ENCODE measurements at regions not wholly inside any gene's neighbourhood (a gene's known extent, or its start where the extent isn't known, plus 50 kb on each side); places are given as distances from the start of the nearest gene placed in this dataset.

- H3K9me3 ChIP-seq (ENCODE audit: low read depth), result no peaks in the 10 kb centered on the region
- no peaks in the 10 kb centered on the region for H3K4me1 ChIP-seq (ENCODE audit: insufficient read depth)
- H3K4me2 ChIP-seq, result no peak overlapping the region
- H3K27ac ChIP-seq, result no peak overlapping the region
- H3K36me3 ChIP-seq (replicated peaks; ENCODE audit: insufficient read depth, low read depth), result no peaks in the 10 kb centered on the region
- H3K9me2 ChIP-seq (replicated peaks; ENCODE audit: insufficient read depth), result no peaks in the 10 kb centered on the region
- H3K4me3 ChIP-seq, result no peak overlapping the region
- H3K79me2 ChIP-seq, result no peaks in the 10 kb centered on the region
- TF ChIP-seq EZH2 (IDR thresholded peaks at IDR 0.05; ENCODE audit: borderline replicate concordance) (no peak), CTCF (IDR thresholded peaks at IDR 0.05; ENCODE audit: poor library complexity) (no peak), EZH2phosphoT487 (IDR thresholded peaks at IDR 0.05; ENCODE audit: low read depth, severe bottlenecking, unreplicated experiment) (no peak)
- H3K27me3 ChIP-seq, result no peaks in the 10 kb centered on the region
- no peak overlapping the region for H2AFZ ChIP-seq
- no peaks in the 10 kb centered on the region for H4K20me1 ChIP-seq (ENCODE audit: insufficient read depth, poor library complexity, severe bottlenecking)
- WGBS (ENCODE audit: low lambda C conversion rate, missing lambda C conversion rate), result 95% methylated on average over 9 of the region's 9 CpGs
- no peak for DNase-seq (ENCODE audit: low spot score)
These were observed 164.3 kb downstream of the BMP7 start for GRCh38 chr20:57102160-57102559.

GRCh38 chr20:57102566-57102965 lies 163.9 kb downstream of the BMP7 start:
- H3K36me3 ChIP-seq (replicated peaks; ENCODE audit: insufficient read depth, low read depth), result no peaks in the 10 kb centered on the region
- no peaks in the 10 kb centered on the region for H3K27me3 ChIP-seq
- H3K4me2 ChIP-seq, result no peak overlapping the region
- no peaks in the 10 kb centered on the region for H3K4me1 ChIP-seq (ENCODE audit: insufficient read depth)
- H3K4me3 ChIP-seq, result no peak overlapping the region
- no peak for DNase-seq (ENCODE audit: low spot score)
- no peak overlapping the region for H3K27ac ChIP-seq
- TF ChIP-seq EZH2phosphoT487 (IDR thresholded peaks at IDR 0.05; ENCODE audit: low read depth, severe bottlenecking, unreplicated experiment), result no peak
- no peak for TF ChIP-seq EZH2 (IDR thresholded peaks at IDR 0.05; ENCODE audit: borderline replicate concordance)
- no peak for TF ChIP-seq CTCF (IDR thresholded peaks at IDR 0.05; ENCODE audit: poor library complexity)
- no peaks in the 10 kb centered on the region for H3K79me2 ChIP-seq
- no peaks in the 10 kb centered on the region for H3K9me2 ChIP-seq (replicated peaks; ENCODE audit: insufficient read depth)
- H2AFZ ChIP-seq, result no peak overlapping the region
- H3K9me3 ChIP-seq (ENCODE audit: low read depth), result no peaks in the 10 kb centered on the region
- no peaks in the 10 kb centered on the region for H4K20me1 ChIP-seq (ENCODE audit: insufficient read depth, poor library complexity, severe bottlenecking)
- 91% methylated on average over 10 of the region's 10 CpGs for WGBS (ENCODE audit: low lambda C conversion rate, missing lambda C conversion rate)

- Histone ChIP-seq H3K4me2 (no peak overlapping the region), H3K9me3 (ENCODE audit: low read depth) (no peaks in the 10 kb centered on the region), H3K36me3 (replicated peaks; ENCODE audit: insufficient read depth, low read depth) (no peaks in the 10 kb centered on the region), H3K9me2 (replicated peaks; ENCODE audit: insufficient read depth) (no peaks in the 10 kb centered on the region), H4K20me1 (ENCODE audit: insufficient read depth, poor library complexity, severe bottlenecking) (no peaks in the 10 kb centered on the region), H2AFZ (no peak overlapping the region), H3K27ac (no peak overlapping the region), H3K79me2 (no peaks in the 10 kb centered on the region), H3K4me1 (ENCODE audit: insufficient read depth) (no peaks in the 10 kb centered on the region), H3K27me3 (no peaks in the 10 kb centered on the region), H3K4me3 (no peak overlapping the region)
- WGBS (ENCODE audit: low lambda C conversion rate, missing lambda C conversion rate), result 84% methylated on average over 10 of the region's 11 CpGs
- no peak for TF ChIP-seq EZH2 (IDR thresholded peaks at IDR 0.05; ENCODE audit: borderline replicate concordance)
- DNase-seq (ENCODE audit: low spot score), result no peak
These were observed 163.2 kb downstream of the BMP7 start for GRCh38 chr20:57103146-57103800.

- Histone ChIP-seq H4K20me1 (ENCODE audit: insufficient read depth, poor library complexity, severe bottlenecking) (no peaks in the 10 kb centered on the region), H3K4me1 (ENCODE audit: insufficient read depth) (peaks cover 5% of the 10 kb centered on the region), H3K36me3 (replicated peaks; ENCODE audit: insufficient read depth, low read depth) (no peaks in the 10 kb centered on the region), H3K4me3 (no peak overlapping the region), H3K9me3 (ENCODE audit: low read depth) (no peaks in the 10 kb centered on the region), H3K9me2 (replicated peaks; ENCODE audit: insufficient read depth) (no peaks in the 10 kb centered on the region), H2AFZ (no peak overlapping the region), H3K27ac (no peak overlapping the region), H3K27me3 (no peaks in the 10 kb centered on the region), H3K79me2 (no peaks in the 10 kb centered on the region), H3K4me2 (no peak overlapping the region)
- WGBS (ENCODE audit: low lambda C conversion rate, missing lambda C conversion rate), result 98% methylated on average over 11 of the region's 11 CpGs
- DNase-seq (ENCODE audit: low spot score), result no peak
- TF ChIP-seq EZH2phosphoT487 (IDR thresholded peaks at IDR 0.05; ENCODE audit: low read depth, severe bottlenecking, unreplicated experiment) (no peak), CTCF (IDR thresholded peaks at IDR 0.05; ENCODE audit: poor library complexity) (no peak)
These were observed 162.3 kb downstream of the BMP7 start for GRCh38 chr20:57104113-57104512.
